GM23338 (cell line): ENCODE measurements at regions not wholly inside any gene's neighbourhood (a gene's known extent, or its start where the extent isn't known, plus 50 kb on each side); places are given as distances from the start of the nearest gene placed in this dataset.

Source experiments
- CREB1 ChIP-seq: fragments of 250-450 bp; sonication (Bioruptor Pico); IDR thresholded peaks from 2 replicates; pipeline ENCODE4 v1.5.0; 2020; ENCODE audit warnings: low read depth, mild to moderate bottlenecking, moderate library complexity
- EZH2phosphoT487 ChIP-seq: fragments of 200-600 bp; sonication (generic); IDR thresholded peaks from one replicate; pipeline ENCODE4 v1.8.1; 2018; ENCODE audit warnings: antibody characterized with exemption; ENCODE audit not compliant: unreplicated experiment
- REST ChIP-seq: IDR thresholded peaks from one replicate; pipeline ENCODE4 v1.6.1; 2018; ENCODE audit warnings: antibody characterized with exemption; ENCODE audit not compliant: unreplicated experiment
- TF ChIP-seq, protein P1 (sequence below), 2 experiments: fragments of 200-600 bp in 1 of 2; sonication (generic) in 1 of 2; conservative IDR thresholded peaks; 2 replicates each; pipeline versions ENCODE4 v1.5.1 to v1.6.1; 2016 to 2017; ENCODE audit warnings: antibody characterized with exemption in 2 of 2, low read depth in 2 of 2, mild to moderate bottlenecking in 2 of 2, moderate library complexity in 1 of 2

- TF ChIP-seq, protein P1, sequence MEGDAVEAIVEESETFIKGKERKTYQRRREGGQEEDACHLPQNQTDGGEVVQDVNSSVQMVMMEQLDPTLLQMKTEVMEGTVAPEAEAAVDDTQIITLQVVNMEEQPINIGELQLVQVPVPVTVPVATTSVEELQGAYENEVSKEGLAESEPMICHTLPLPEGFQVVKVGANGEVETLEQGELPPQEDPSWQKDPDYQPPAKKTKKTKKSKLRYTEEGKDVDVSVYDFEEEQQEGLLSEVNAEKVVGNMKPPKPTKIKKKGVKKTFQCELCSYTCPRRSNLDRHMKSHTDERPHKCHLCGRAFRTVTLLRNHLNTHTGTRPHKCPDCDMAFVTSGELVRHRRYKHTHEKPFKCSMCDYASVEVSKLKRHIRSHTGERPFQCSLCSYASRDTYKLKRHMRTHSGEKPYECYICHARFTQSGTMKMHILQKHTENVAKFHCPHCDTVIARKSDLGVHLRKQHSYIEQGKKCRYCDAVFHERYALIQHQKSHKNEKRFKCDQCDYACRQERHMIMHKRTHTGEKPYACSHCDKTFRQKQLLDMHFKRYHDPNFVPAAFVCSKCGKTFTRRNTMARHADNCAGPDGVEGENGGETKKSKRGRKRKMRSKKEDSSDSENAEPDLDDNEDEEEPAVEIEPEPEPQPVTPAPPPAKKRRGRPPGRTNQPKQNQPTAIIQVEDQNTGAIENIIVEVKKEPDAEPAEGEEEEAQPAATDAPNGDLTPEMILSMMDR (conservative IDR thresholded peaks at IDR 0.05; ENCODE audit: low read depth in 2 of 2), result no peak
- TF ChIP-seq EZH2phosphoT487, result no peak
- TF ChIP-seq CREB1 (CRISPR knock-in tag), result no peak
- no peak for TF ChIP-seq REST
Measured at GRCh38 chr19:46951171-46951986, 68.3 kb upstream of the NPAS1 start.
